ENCODE measurements at regions not wholly inside any gene's neighbourhood (a gene's known extent, or its start where the extent isn't known, plus 50 kb on each side); places are given as distances from the start of the nearest gene placed in this dataset.

- TF ChIP-seq CTCF (IDR thresholded peaks at IDR 0.05) (no peak), POLR2A (IDR thresholded peaks at IDR 0.05) (no peak)
These were observed 72.9 kb upstream of the CD44 start for GRCh38 chr11:35066030-35066429.
